BE2C (cell line): ENCODE measurements at regions not wholly inside any gene's neighbourhood (a gene's known extent, or its start where the extent isn't known, plus 50 kb on each side); places are given as distances from the start of the nearest gene placed in this dataset.

Source experiments
- DNase-seq: peaks from one replicate; pipeline ENCODE4 v3.0.0-alpha.2; 2020
- H3K27me3 ChIP-seq: fragments of 250-450 bp; sonication (Bioruptor Pico); 2 replicates; pipeline ENCODE4 v1.5.1; 2020; ENCODE audit warnings: mild to moderate bottlenecking
- H3K36me3 ChIP-seq: fragments of 250-450 bp; sonication (Bioruptor Pico); 2 replicates; pipeline ENCODE4 v1.5.1; 2020; ENCODE audit warnings: mild to moderate bottlenecking
- H3K4me1 ChIP-seq: fragments of 250-450 bp; sonication (Bioruptor Pico); 2 replicates; pipeline ENCODE4 v1.5.1; 2020
- H3K4me3 ChIP-seq: 2 replicates; pipeline ENCODE4 v1.5.1; 2011; ENCODE audit warnings: low read depth, low read length
- H3K9me3 ChIP-seq: fragments of 250-450 bp; sonication (Bioruptor Pico); 2 replicates; pipeline ENCODE4 v1.5.1; 2020
- TF ChIP-seq, protein P1 (sequence below): IDR thresholded peaks from 2 replicates; pipeline ENCODE4 v1.5.1; 2012; ENCODE audit warnings: mild to moderate bottlenecking, low read depth, low read length

DNA sequence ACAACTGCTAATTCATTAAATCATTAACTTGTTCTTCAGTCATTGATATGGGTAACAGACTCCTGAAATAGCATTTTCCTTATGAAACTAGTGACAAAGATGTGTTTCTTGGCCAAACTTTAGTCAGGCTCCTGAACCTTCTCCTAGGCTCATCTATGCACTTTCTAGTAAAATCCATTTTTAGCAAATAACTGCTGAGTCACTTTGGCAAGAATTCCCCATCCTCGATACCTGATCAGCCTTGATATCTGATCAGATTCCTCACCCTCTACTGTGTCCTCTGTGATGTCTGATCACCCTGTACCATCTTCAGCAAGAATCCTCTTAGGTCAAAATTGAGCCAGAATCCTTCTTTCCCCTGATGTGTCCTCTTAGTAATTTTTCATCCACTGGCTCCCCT lies 161.2 kb upstream of the TAPT1 start:
- H3K4me3 ChIP-seq, result no peak overlapping the region
- H3K36me3 ChIP-seq, result no peaks in the 10 kb centered on the region
- no peaks in the 10 kb centered on the region for H3K4me1 ChIP-seq
- H3K9me3 ChIP-seq, result no peaks in the 10 kb centered on the region
- no peak for DNase-seq
- TF ChIP-seq, protein P1, sequence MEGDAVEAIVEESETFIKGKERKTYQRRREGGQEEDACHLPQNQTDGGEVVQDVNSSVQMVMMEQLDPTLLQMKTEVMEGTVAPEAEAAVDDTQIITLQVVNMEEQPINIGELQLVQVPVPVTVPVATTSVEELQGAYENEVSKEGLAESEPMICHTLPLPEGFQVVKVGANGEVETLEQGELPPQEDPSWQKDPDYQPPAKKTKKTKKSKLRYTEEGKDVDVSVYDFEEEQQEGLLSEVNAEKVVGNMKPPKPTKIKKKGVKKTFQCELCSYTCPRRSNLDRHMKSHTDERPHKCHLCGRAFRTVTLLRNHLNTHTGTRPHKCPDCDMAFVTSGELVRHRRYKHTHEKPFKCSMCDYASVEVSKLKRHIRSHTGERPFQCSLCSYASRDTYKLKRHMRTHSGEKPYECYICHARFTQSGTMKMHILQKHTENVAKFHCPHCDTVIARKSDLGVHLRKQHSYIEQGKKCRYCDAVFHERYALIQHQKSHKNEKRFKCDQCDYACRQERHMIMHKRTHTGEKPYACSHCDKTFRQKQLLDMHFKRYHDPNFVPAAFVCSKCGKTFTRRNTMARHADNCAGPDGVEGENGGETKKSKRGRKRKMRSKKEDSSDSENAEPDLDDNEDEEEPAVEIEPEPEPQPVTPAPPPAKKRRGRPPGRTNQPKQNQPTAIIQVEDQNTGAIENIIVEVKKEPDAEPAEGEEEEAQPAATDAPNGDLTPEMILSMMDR, result no peak
- H3K27me3 ChIP-seq, result no peaks in the 10 kb centered on the region; the same call in 1 of the 2 replicates

DNA sequence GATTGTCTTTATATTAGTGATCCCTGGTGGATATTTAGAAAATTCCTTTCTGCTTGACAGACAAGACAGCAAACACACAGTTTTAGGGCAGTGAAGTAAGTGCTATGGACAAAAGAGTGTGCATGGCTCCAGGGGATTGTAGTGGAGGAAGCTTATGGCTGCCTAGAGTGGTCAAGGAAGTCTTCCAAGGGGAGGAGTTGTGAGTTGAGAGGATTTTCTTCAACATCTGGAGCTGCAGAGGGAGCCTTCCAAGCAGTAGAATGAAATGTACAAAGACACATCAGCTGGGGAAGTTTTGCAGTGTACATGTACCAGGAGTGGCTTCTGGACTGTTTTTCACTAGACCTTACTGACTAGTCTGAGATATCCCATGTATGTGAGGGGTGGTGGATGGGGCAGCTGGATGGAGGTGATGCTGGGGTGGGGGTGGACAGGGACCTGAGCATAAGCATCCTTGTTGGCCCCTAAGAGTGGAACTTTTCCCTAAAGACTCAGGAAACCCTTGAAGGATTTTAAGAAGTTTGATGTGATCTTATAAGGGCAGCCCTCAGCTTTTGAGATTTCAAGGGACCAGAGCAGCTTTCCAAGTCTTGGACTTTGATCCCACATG lies 160.5 kb upstream of the TAPT1 start:
- no peaks in the 10 kb centered on the region for H3K36me3 ChIP-seq
- TF ChIP-seq, protein P1, result no peak
- no peaks in the 10 kb centered on the region for H3K4me1 ChIP-seq
- DNase-seq, result no peak
- no peaks in the 10 kb centered on the region for H3K9me3 ChIP-seq
- no peak overlapping the region for H3K4me3 ChIP-seq
- no peaks in the 10 kb centered on the region; the same call in 1 of the 2 replicates for H3K27me3 ChIP-seq

DNA sequence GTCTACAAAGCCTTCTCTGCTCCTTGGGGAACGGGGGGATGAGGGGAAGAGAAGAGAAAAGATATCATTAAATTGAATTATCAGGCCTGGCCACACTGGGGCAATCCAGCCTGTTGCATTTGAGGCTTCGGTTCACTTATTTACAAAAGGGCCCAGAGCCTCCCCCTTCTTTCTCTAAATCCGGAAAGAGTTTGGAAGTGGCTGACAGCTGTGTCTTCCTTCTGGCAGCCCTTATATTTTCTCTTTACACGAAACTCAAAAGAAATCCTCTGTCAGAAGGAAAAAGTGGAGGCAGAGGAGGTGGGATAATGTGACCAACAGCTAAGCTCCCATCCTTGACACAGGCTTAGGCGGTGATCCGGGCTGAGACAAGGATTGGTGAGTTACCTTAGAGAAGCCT lies 158.3 kb upstream of the TAPT1 start:
- no peaks in the 10 kb centered on the region for H3K27me3 ChIP-seq
- TF ChIP-seq, protein P1, result no peak

DNA sequence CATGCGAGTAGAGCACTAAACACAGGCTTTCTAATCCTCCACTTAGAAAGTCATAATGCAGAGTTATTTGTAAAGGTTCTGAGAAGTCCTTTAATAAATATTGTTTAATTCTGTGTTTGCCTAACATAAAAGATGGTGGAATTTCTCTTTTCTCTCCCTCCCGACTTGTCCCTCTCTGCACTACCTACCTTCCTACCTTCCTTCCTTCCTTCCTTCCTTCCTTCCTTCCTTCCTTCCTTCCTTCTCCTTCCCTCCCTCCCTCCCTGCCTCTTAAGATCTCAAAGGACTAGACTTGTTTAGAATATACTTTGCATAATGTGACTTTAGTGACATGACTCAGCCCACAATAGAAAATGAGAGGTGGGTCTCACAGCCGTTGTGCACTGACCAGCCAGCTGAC lies 156.3 kb upstream of the TAPT1 start:
- no peak overlapping the region for H3K4me3 ChIP-seq
- H3K36me3 ChIP-seq, result no peaks in the 10 kb centered on the region
- DNase-seq, result no peak
- no peaks in the 10 kb centered on the region for H3K9me3 ChIP-seq
- TF ChIP-seq, protein P1, result no peak
- H3K27me3 ChIP-seq, result no peaks in the 10 kb centered on the region
- no peaks in the 10 kb centered on the region for H3K4me1 ChIP-seq

More for the DNA sequence above, 158.3 kb upstream of the TAPT1 start:
- no peaks in the 10 kb centered on the region for H3K36me3 ChIP-seq
- H3K4me3 ChIP-seq, result no peak overlapping the region
- DNase-seq, result no peak
- no peaks in the 10 kb centered on the region for H3K4me1 ChIP-seq
- H3K9me3 ChIP-seq, result no peaks in the 10 kb centered on the region

DNA sequence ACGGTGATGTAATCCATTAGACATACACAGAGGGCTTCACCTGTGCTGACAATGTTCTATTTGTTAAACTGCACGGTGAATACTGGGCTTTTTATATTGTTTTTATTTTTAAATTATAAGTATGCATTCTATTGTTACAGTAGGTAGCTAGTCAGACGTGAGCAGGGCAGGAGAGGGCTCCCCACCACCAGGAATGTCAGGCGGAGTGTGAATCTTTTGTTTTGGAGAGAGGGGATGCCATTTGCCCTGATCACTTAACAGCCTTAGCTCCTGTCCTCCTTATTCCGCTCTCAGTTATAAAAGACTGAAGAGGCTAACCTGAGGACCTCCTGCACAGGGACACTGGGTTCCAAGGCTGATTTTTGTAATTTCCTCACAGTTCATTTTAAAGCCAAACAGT lies 151.6 kb upstream of the TAPT1 start:
- no peaks in the 10 kb centered on the region for H3K27me3 ChIP-seq
- TF ChIP-seq, protein P1, result no peak
- H3K9me3 ChIP-seq, result no peaks in the 10 kb centered on the region
- H3K4me3 ChIP-seq, result no peak overlapping the region
- no peaks in the 10 kb centered on the region for H3K36me3 ChIP-seq
- H3K4me1 ChIP-seq, result no peaks in the 10 kb centered on the region
- no peak for DNase-seq

DNA sequence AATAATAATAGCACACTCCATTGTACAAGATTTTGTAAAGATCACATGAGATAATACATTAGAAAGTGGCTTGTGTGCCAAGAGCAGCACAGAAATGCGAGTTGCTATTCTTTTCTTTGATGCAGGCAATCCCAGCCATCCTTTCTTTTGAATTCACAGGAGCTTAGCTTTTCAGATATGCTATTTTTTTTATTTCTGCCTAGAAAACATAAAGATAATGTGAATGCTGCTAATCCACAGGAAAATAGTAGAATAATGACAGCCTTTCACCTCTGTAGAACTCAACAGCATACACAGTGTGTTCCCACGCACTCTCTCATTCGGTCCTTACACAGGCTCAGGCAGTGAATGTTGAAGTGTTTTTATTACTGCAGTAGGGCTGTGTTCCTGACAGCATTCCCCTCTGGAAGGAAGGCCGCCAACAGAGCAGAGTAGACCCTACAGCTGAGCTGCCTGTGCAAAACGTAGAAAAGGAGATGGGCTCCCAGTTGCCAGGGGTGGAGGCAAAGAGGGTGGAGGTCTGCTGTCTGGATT lies 138.8 kb upstream of the TAPT1 start:
- Histone ChIP-seq H3K9me3 (no peaks in the 10 kb centered on the region), H3K4me3 (no peak overlapping the region), H3K4me1 (no peaks in the 10 kb centered on the region), H3K36me3 (no peaks in the 10 kb centered on the region), H3K27me3 (no peaks in the 10 kb centered on the region)
- no peak for DNase-seq
- TF ChIP-seq, protein P1, result no peak
